HAP-1 (cell line): ENCODE measurements at regions not wholly inside any gene's neighbourhood (a gene's known extent, or its start where the extent isn't known, plus 50 kb on each side); places are given as distances from the start of the nearest gene placed in this dataset.

ENCODE experiments used
- DNase-seq, 2 experiments: peaks; one replicate each; pipeline ENCODE4 v3.0.0-alpha.2; 2016 to 2020; ENCODE audit warnings: low spot score in 2 of 2
- H3K27me3 ChIP-seq: fragments of 250-450 bp; sonication (Bioruptor Pico); 2 replicates; pipeline ENCODE4 v1.5.1; 2020; ENCODE audit warnings: low read depth, mild to moderate bottlenecking, moderate library complexity
- H3K36me3 ChIP-seq: fragments of 250-450 bp; sonication (Bioruptor Pico); replicated peaks from 2 replicates; pipeline ENCODE4 v1.5.1; 2020; ENCODE audit warnings: mild to moderate bottlenecking
- H3K4me1 ChIP-seq: fragments of 250-450 bp; sonication (Bioruptor Pico); 2 replicates; pipeline ENCODE4 v1.5.1; 2020; ENCODE audit warnings: mild to moderate bottlenecking
- H3K4me3 ChIP-seq: fragments of 250-450 bp; sonication (Bioruptor Pico); 2 replicates; pipeline ENCODE4 v1.5.1; 2020; ENCODE audit warnings: mild to moderate bottlenecking, moderate library complexity
- H3K9me3 ChIP-seq: fragments of 250-450 bp; sonication (Bioruptor Pico); 2 replicates; pipeline ENCODE4 v1.5.1; 2020; ENCODE audit warnings: mild to moderate bottlenecking, moderate library complexity
- in situ Hi-C: fragments of 300-500 bp; cut with MboI; formaldehyde crosslinking; loops from 3 replicates; pipeline ENCODE4 v1.14.3; 2020; ENCODE audit warnings: low sequenced_read_pairs, inconsistent platforms, mixed read lengths

GRCh38 chr14:54206516-54206915 is 190.3 kb upstream of the CDKN3 start:
- in situ Hi-C loops = no loop called here
- H3K36me3 ChIP-seq = no peaks in the 10 kb centered on the region
- DNase-seq = no peak
- H3K4me3 ChIP-seq = no peak overlapping the region
- H3K9me3 ChIP-seq = no peaks in the 10 kb centered on the region
- H3K4me1 ChIP-seq = no peaks in the 10 kb centered on the region
- peaks cover 3% of the 10 kb centered on the region for H3K27me3 ChIP-seq

GRCh38 chr14:54207075-54207474 is 189.7 kb upstream of the CDKN3 start:
- no peak for DNase-seq
- in situ Hi-C loops = no loop called here
- peaks cover 3% of the 10 kb centered on the region for H3K27me3 ChIP-seq
- no peak overlapping the region for H3K4me3 ChIP-seq
- H3K9me3 ChIP-seq = no peaks in the 10 kb centered on the region
- H3K36me3 ChIP-seq = no peaks in the 10 kb centered on the region
- no peaks in the 10 kb centered on the region for H3K4me1 ChIP-seq

GRCh38 chr14:54207476-54208462 is 189.0 kb upstream of the CDKN3 start:
- Histone ChIP-seq H3K4me1 (no peaks in the 10 kb centered on the region), H3K27me3 (peaks cover 3% of the 10 kb centered on the region), H3K9me3 (no peaks in the 10 kb centered on the region), H3K4me3 (no peak overlapping the region), H3K36me3 (no peaks in the 10 kb centered on the region)
- DNase-seq = no peak
- in situ Hi-C loops = no loop called here

GRCh38 chr14:54208751-54209150 is 188.1 kb upstream of the CDKN3 start:
- no peaks in the 10 kb centered on the region for H3K9me3 ChIP-seq

GRCh38 chr14:54209511-54210250 is 187.1 kb upstream of the CDKN3 start:
- DNase-seq = no peak

More at GRCh38 chr14:54208751-54209150, 188.1 kb upstream of the CDKN3 start:
- no peak overlapping the region for H3K4me3 ChIP-seq
- no peak for DNase-seq
- peaks cover 3% of the 10 kb centered on the region for H3K27me3 ChIP-seq
- no peaks in the 10 kb centered on the region for H3K36me3 ChIP-seq
- in situ Hi-C loops = no loop called here
- no peaks in the 10 kb centered on the region for H3K4me1 ChIP-seq

GRCh38 chr14:54211551-54212308 is 185.1 kb upstream of the CDKN3 start:
- H3K27me3 ChIP-seq = peaks cover 3% of the 10 kb centered on the region
- no peaks in the 10 kb centered on the region for H3K9me3 ChIP-seq
- no peak overlapping the region for H3K4me3 ChIP-seq
- no peaks in the 10 kb centered on the region for H3K4me1 ChIP-seq
- no peak for DNase-seq
- in situ Hi-C loops = no loop called here
- H3K36me3 ChIP-seq = no peaks in the 10 kb centered on the region

More at GRCh38 chr14:54209511-54210250, 187.1 kb upstream of the CDKN3 start:
- H3K36me3 ChIP-seq = no peaks in the 10 kb centered on the region
- no peaks in the 10 kb centered on the region for H3K9me3 ChIP-seq
- H3K4me3 ChIP-seq = no peak overlapping the region
- in situ Hi-C loops = no loop called here
- peaks cover 3% of the 10 kb centered on the region for H3K27me3 ChIP-seq
- H3K4me1 ChIP-seq = no peaks in the 10 kb centered on the region

GRCh38 chr14:54213536-54213935 is 183.3 kb upstream of the CDKN3 start:
- peaks cover 3% of the 10 kb centered on the region for H3K27me3 ChIP-seq
- no peaks in the 10 kb centered on the region for H3K4me1 ChIP-seq
- no peaks in the 10 kb centered on the region for H3K36me3 ChIP-seq
- no peaks in the 10 kb centered on the region for H3K9me3 ChIP-seq
- H3K4me3 ChIP-seq = no peak overlapping the region
- in situ Hi-C loops = no loop called here
- no peak for DNase-seq

- Histone ChIP-seq H3K36me3 (no peaks in the 10 kb centered on the region), H3K9me3 (no peaks in the 10 kb centered on the region), H3K27me3 (peaks cover 5% of the 10 kb centered on the region; the same call in 1 of the 2 replicates), H3K4me1 (no peaks in the 10 kb centered on the region), H3K4me3 (no peak overlapping the region)
- DNase-seq = no peak
- in situ Hi-C loops = no loop called here
Measured at GRCh38 chr14:54216827-54217226, 180.0 kb upstream of the CDKN3 start.

DNA sequence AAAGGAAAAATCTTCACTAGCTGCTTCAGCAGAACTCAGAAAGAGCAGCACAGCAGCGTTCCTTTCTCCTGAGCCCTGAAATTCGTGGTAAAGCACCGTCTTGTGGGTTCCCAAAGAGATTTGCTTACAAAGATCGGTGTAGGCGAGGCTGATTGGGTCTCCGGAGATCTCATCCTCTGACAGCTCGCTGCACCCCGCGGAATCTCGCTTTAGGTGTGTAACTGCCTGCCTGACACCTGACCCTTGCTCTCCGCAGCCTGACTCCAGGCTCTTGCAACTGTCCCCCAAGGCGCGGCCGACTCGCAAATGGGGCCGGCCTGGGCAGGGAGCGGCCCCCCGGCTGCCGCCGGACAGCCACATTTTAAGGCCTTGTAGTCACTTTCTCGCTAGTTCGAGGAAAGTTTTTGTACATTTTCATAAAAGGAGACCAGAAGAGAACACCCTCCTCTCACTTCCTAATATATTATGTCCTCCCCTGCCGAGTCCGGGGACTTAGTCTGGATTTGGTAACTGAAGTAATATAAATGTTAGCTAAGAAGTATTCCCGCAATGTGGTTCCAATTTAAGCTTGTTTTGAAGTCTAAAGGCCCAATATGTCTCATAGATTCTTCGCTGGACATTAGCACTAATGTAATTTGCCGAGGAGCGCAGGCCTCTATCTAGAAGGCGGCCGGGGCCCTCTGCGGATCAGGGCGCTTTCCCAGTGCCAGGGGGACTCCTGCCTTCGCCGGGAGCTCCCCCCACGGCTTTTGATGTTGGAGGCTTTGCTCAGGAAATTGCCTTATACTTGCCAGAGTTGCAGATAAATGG is 177.3 kb upstream of the CDKN3 start:
- H3K36me3 ChIP-seq = no peaks in the 10 kb centered on the region
- in situ Hi-C loops = no loop called here

DNA sequence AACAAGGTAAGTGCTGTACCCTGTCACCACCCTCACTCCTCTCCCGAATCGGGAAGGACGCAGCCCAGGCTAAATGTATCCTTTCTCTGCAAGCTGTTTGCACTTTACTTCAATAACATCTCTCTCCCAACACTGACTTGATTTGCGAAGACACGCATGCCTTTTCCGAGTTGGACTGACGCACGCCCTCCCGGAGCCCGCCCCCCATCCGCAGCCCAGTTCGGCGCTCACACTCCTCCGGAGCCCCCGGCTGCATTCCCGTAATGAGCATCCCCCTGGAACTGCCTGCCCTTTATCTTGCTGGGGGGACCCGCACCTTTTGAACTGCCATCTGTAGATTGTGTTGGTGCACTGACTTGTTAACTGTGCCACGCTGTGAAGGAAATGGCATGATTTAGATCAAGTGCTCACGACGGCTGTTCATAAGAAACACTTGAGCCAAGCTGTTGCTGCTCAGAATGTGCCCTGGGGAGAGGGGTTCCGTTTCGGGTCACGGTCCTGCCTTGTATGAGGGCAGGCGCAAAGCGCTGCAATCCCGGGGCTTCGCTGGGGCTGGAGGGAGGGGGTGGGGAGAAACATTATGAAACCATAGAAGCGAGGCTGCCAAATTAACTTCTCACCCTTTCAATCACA is 176.6 kb upstream of the CDKN3 start:
- no peaks in the 10 kb centered on the region for H3K9me3 ChIP-seq
- in situ Hi-C loops = no loop called here
- H3K4me3 ChIP-seq = no peak overlapping the region
- DNase-seq = no peak
- no peaks in the 10 kb centered on the region for H3K36me3 ChIP-seq
- no peaks in the 10 kb centered on the region for H3K4me1 ChIP-seq
- peaks cover 7% of the 10 kb centered on the region for H3K27me3 ChIP-seq

More for the DNA sequence above, 177.3 kb upstream of the CDKN3 start:
- Histone ChIP-seq H3K4me1 (no peaks in the 10 kb centered on the region), H3K9me3 (no peaks in the 10 kb centered on the region), H3K4me3 (no peak overlapping the region), H3K27me3 (peaks cover 7% of the 10 kb centered on the region)
- DNase-seq = no peak

DNA sequence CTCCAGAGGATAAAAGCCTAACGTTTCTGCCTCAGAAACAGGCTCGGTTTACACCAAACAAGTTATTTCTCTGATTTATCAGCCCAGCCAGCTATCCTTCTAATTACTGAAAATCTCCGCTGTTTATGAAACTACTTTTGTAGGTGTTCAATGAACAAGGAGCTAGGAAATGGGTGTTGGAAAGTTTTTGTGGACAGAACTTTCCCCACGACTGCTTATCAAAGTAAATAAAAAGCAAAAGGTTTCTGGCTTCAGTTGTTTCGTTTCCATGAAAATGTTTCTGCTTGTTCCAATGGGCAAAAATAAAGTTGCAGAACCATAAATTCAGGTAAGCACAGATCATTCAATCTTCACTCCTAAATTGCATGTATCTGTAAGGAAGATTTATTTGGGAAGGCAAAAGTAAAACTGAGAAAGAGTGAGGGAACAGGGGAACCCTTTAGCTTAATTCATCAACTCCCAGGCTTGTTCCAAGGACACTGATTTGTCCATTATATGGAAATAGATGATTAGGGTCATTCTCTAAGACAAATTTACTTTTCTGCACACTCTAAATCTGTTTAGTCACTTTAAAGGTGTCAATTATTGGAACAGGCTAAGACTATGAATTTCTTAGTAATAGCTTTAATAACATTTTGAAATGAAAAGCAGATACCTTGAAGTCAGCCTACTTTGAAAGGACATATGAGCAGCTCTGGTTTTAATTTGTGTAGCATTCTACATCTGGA is 175.9 kb upstream of the CDKN3 start:
- DNase-seq = no peak
- no peak overlapping the region for H3K4me3 ChIP-seq
- no peaks in the 10 kb centered on the region for H3K9me3 ChIP-seq
- in situ Hi-C loops = no loop called here
- no peaks in the 10 kb centered on the region for H3K4me1 ChIP-seq
- no peaks in the 10 kb centered on the region for H3K36me3 ChIP-seq
- H3K27me3 ChIP-seq = peaks cover 7% of the 10 kb centered on the region

GRCh38 chr14:54221432-54221803 is 175.4 kb upstream of the CDKN3 start:
- in situ Hi-C loops = no loop called here
- Histone ChIP-seq H3K36me3 (no peaks in the 10 kb centered on the region), H3K9me3 (no peaks in the 10 kb centered on the region), H3K27me3 (peaks cover 7% of the 10 kb centered on the region), H3K4me1 (no peaks in the 10 kb centered on the region), H3K4me3 (no peak overlapping the region)
- no peak for DNase-seq
